Pancreas (tissue), 10 donors: ENCODE measurements at regions not wholly inside any gene's neighbourhood (a gene's known extent, or its start where the extent isn't known, plus 50 kb on each side); places are given as distances from the start of the nearest gene placed in this dataset.

Experiments used
- ATAC-seq, 4 donors: fragments of 200-7000 bp; cut with Tn5 transposase; one replicate each; pipeline versions ENCODE4 v1.8.0 to v1.9.1; 2020; ENCODE audit warnings: mild to moderate bottlenecking in 4 of 4, moderate library complexity in 4 of 4
- DNase-seq, 6 donors: peaks; one replicate each; pipeline ENCODE4 v3.0.0-alpha.2; 2020
- FAIRE-seq: peaks from 2 replicates; lab custom pipeline; 2012; peaks lifted over from hg19 to GRCh38; lab: Jason Lieb, UNC
- H3K27ac ChIP-seq, 4 donors: fragments of 200-600 bp; sonication (generic); 1 replicate in 3 of 4; 2 replicates in 1 of 4; pipeline versions ENCODE4 v1.5.0 to v1.8.0; 2020
- H3K27me3 ChIP-seq, 4 donors: fragments of 200-600 bp; one replicate each; pipeline ENCODE4 v1.8.0; 2021
- H3K36me3 ChIP-seq, 3 donors: fragments of 200-600 bp; sonication (generic) in 1 of 3; one replicate each; pipeline versions ENCODE4 v1.5.0 to v1.8.0; 2020 to 2021
- H3K4me1 ChIP-seq, 3 donors: fragments of 200-600 bp; one replicate each; pipeline ENCODE4 v1.8.0; 2021
- H3K4me3 ChIP-seq, 4 donors: fragments of 200-600 bp; sonication (generic) in 2 of 4; one replicate each; pipeline versions ENCODE4 v1.5.0 to v1.8.0; 2020 to 2021
- H3K9me3 ChIP-seq, 4 donors: fragments of 200-600 bp; one replicate each; pipeline ENCODE4 v1.8.0; 2021
- WGBS, 2 donors: extraction: QIAGEN DNeasy Blood & Tissue Kit; methylation state at CpG; one replicate each; pipeline ENCODE4 v1.1.7; 2013; 5-methylcytosine and 5-hydroxymethylcytosine counted together
- intact Hi-C, 3 donors: fragments of 100-400 bp; cut with DNase I; formaldehyde crosslinking; loops; one replicate each; pipeline versions ENCODE4 v1.11.1 to v1.14.2; 2022
- TF ChIP-seq, protein P1 (sequence below), 4 donors: fragments of 200-600 bp; sonication (generic) in 3 of 4; IDR thresholded peaks; one replicate each; pipeline versions ENCODE4 v1.5.0 to v1.8.0; 2021; ENCODE audit warnings: antibody characterized with exemption in 4 of 4
- donor health status: healthy with polysubstance abuse.
- donor health status: DM: no; HTN: no; CAD: no; lungs with moderate emphysema.
- donor health status: DM: no; HTN: no; CAD: no.
- donor health status: control.
- donor health status: control.
- donor health status: Bipolar disorder and iron deficiency.
- donor health status: DM: yes; HTN: yes; CAD: no.
- donor health status: DM: no; HTN: no; CAD: no.
- donor health status: DM: no; HTN: no; CAD: no.
- donor health status: DM: yes; HTN: yes; CAD: no.

DNA sequence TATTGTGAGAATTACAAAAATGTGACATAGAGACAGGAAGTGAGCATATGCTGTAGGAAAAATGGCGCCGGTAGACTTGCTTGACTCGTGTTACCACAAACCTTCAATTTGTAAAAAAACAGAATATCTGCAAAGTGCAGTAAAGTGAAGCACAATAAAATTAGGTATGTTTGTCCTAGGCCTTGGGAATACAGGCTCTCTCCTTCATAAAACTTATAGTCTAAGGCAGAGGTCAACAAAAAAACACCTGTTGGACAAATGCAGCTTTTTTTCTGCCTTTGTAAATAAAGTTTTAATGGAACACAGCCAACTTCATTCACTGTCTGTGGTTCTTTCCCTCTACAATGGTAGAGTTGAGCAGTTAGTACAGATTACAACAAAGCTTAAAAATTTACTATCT is 216.8 kb upstream of the SATB1 start:
- 96 to 97% methylated on average over 3 of the region's 3 CpGs for WGBS, 2 donors
- Histone ChIP-seq H3K4me1 (no peaks in the 10 kb centered on the region), H3K27me3 (no peaks in the 10 kb centered on the region), H3K36me3 (no peaks in the 10 kb centered on the region), H3K9me3 (no peaks in the 10 kb centered on the region), H3K4me3 (no peak overlapping the region), H3K27ac (no peak overlapping the region)
- intact Hi-C loops: no loop called here
- DNase-seq (no peak), ATAC-seq (no peak), FAIRE-seq (no peak)
- TF ChIP-seq, protein P1, sequence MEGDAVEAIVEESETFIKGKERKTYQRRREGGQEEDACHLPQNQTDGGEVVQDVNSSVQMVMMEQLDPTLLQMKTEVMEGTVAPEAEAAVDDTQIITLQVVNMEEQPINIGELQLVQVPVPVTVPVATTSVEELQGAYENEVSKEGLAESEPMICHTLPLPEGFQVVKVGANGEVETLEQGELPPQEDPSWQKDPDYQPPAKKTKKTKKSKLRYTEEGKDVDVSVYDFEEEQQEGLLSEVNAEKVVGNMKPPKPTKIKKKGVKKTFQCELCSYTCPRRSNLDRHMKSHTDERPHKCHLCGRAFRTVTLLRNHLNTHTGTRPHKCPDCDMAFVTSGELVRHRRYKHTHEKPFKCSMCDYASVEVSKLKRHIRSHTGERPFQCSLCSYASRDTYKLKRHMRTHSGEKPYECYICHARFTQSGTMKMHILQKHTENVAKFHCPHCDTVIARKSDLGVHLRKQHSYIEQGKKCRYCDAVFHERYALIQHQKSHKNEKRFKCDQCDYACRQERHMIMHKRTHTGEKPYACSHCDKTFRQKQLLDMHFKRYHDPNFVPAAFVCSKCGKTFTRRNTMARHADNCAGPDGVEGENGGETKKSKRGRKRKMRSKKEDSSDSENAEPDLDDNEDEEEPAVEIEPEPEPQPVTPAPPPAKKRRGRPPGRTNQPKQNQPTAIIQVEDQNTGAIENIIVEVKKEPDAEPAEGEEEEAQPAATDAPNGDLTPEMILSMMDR (IDR thresholded peaks at IDR 0.05): no peak

DNA sequence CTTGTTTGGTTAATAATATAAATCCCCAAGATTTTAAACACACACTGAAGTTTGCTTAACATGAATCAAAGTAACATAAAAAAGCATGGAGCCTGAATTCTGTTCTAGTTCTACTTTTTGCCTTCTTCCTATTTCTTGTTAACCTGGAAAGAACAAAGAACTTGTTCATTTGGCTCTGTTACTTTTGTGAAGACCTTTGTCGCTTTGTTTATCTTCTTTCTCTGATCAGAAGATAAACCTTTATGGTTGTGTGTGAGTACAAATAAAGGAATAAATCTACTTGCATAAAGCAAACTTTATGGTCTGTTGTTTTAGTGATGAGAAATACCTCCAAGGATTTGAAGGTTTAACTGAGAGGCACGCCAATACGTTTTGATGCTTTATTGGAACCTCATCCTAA is 210.1 kb upstream of the SATB1 start:
- no peaks in the 10 kb centered on the region for H3K36me3 ChIP-seq
- H3K27ac ChIP-seq: no peak overlapping the region
- DNase-seq (no peak), FAIRE-seq (peak; percentile 32), ATAC-seq (no peak)
- no peaks in the 10 kb centered on the region for H3K9me3 ChIP-seq
- H3K27me3 ChIP-seq: no peaks in the 10 kb centered on the region
- whole genome bisulfite sequencing, 2 donors: 65 to 72% methylated on average over 3 of the region's 3 CpGs
- intact Hi-C loops: no loop called here
- H3K4me3 ChIP-seq: no peak overlapping the region
- H3K4me1 ChIP-seq: no peaks in the 10 kb centered on the region
- TF ChIP-seq, protein P1 (IDR thresholded peaks at IDR 0.05): no peak

DNA sequence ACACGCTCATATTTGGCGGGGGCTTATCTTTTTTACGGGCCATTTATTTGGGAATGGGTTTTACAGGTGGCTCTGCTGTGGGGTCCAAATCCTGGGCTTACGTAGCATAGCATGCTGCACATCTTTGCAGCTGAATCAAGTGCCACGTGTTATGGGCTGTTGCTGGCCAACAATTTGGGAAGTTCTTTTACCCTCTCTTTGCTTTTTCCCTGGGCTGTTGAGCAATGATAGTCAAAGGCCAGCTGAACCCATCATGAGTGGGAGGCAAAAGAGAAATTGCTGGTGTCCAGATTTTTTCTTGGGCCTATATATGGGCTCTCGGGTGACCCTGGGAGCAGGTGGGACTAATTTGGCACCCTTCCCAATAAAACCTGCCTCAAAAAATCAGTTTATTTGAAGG is 209.3 kb upstream of the SATB1 start:
- DNase-seq: no peak
- intact Hi-C loops: no loop called here
- H3K4me1 ChIP-seq: no peaks in the 10 kb centered on the region
- WGBS, 2 donors: 90 to 91% methylated on average over 6 of the region's 6 CpGs
- H3K9me3 ChIP-seq: no peaks in the 10 kb centered on the region
- FAIRE-seq: no peak
- no peak overlapping the region for H3K4me3 ChIP-seq
- TF ChIP-seq, protein P1 (IDR thresholded peaks at IDR 0.05): no peak
- H3K36me3 ChIP-seq: no peaks in the 10 kb centered on the region
- peak in 2 of 4 donors; percentile 25 to 61 for ATAC-seq
- H3K27ac ChIP-seq: no peak overlapping the region
- H3K27me3 ChIP-seq: no peaks in the 10 kb centered on the region

DNA sequence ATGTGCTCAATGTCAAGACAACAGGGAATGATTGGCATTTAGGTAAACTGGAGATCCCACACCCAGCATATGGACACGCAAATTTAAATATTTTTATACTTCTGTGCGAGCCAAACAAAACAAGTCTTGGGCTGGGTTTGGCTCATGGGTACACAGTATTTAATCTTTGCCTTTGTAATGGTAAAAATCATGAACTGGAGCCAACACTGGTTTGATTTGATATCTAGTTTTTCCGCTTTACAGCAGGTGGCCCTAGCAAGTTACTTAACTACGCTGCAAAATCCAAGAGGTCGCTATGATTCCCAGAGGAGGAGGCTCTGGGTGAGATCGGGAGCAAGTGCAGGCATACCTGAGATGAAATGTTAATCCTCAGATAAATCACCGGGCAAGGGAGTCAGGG is 207.9 kb upstream of the SATB1 start:
- Histone ChIP-seq H3K4me1 (no peaks in the 10 kb centered on the region), H3K9me3 (no peaks in the 10 kb centered on the region), H3K27me3 (no peaks in the 10 kb centered on the region), H3K4me3 (no peak overlapping the region), H3K36me3 (no peaks in the 10 kb centered on the region), H3K27ac (no peak overlapping the region)
- TF ChIP-seq, protein P1 (IDR thresholded peaks at IDR 0.05): no peak
- FAIRE-seq (no peak), ATAC-seq (peak in 2 of 4 donors; percentile 30 to 52), DNase-seq (no peak)
- intact Hi-C loops: no loop called here
- WGBS, 2 donors: 38 to 39% methylated on average over 7 of the region's 7 CpGs

DNA sequence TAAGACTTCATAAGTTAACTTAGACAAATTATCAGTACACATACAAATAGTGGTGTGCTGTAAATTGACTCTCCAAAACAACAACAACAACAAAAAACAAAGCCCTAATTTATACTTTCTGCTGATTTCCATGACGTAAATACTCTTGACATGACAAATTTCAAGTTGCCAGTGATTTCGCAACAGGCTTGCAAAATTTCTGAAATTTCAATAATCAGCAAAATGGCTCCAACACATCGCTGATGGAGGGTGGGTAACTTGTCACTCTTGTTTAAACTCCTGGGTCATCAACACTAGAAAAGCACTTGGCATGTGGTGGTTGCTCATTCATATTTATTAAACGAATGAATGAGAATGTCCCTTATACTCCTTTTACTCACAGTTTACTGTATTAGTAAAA is 205.2 kb upstream of the SATB1 start:
- Histone ChIP-seq H3K9me3 (no peaks in the 10 kb centered on the region), H3K36me3 (no peaks in the 10 kb centered on the region), H3K4me3 (no peak overlapping the region), H3K27ac (no peak overlapping the region), H3K4me1 (no peaks in the 10 kb centered on the region), H3K27me3 (no peaks in the 10 kb centered on the region)
- DNase-seq (no peak), FAIRE-seq (no peak), ATAC-seq (no peak)
- 68 to 73% methylated on average over 4 of the region's 4 CpGs for WGBS, 2 donors
- TF ChIP-seq, protein P1 (IDR thresholded peaks at IDR 0.05): no peak
- intact Hi-C loops: no loop called here
